ENCODE measurements at regions not wholly inside any gene's neighbourhood (a gene's known extent, or its start where the extent isn't known, plus 50 kb on each side); places are given as distances from the start of the nearest gene placed in this dataset.
"Not testable (repeated sequence)": the region's sequence is repeated elsewhere in the genome, so short reads cannot be mapped to it uniquely, and the experiment has no call there.

DNA sequence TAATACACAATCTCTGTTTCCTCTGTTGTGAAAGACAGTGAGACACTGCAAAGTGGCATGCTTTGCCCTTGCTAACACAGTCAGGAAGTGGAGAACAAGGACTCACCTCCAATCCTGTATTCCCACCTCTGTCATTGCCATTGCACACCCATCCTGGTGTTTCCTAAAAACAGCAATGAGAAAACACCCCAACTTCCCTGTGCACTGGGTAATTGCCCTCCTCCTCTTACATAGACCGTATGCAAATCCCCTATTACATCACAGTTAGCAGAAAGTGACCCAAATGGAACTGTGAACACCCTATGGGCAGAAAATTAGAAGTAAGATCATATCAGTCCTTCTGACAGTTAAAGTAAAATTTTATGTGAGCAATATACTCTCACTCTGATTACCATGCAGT lies 355.5 kb downstream of the BCL11B start:
- DNase-seq: no peak

- no peak for DNase-seq
These were observed 352.6 kb downstream of the BCL11B start for GRCh38 chr14:98919434-98919833.

DNA sequence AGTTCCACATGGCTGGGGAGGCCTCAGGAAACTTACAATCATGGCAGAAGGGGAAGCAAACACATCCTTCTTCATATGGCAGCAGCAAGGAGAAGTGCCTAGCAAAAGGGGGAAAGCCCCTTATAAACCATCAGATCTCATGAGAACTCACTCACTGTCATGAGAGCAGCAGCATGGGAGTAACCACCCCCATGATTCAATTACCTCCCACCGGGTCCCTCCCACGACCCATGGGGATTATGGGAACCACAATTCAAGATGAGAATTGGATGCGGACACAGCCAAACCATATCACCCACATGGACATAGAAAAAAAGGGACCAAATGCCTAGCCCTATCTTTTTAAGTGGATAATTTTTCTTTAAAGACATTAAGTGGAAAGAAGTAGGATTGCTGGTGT lies 350.7 kb downstream of the BCL11B start:
- DNase-seq: not testable (repeated sequence)

DNA sequence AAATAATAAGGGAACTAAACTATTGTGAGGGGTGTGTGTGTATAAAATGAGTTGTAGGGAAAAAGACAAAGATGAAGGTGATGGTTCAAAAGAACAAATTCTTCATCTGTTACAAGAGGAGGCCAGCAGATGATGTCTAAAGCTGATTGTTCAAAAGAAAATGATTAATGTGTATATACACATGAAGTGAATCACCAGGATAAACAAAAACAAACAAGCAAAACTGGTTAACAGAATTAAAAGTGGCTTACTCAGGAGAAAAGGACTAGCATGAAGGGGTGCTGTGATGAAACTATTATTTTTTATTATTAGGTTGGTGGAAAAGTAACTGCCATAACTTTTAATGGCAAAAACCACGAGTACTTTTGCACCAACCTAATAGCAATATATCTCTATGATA lies 348.4 kb downstream of the BCL11B start:
- no peak for DNase-seq

- no peak for DNase-seq
These were observed 348.0 kb downstream of the BCL11B start for GRCh38 chr14:98924046-98924445.

GRCh38 chr14:98925354-98926040 lies 346.5 kb downstream of the BCL11B start:
- DNase-seq: no peak

- no peak for DNase-seq
These were observed 345.9 kb downstream of the BCL11B start for GRCh38 chr14:98926146-98926545.

GRCh38 chr14:98926801-98927200 lies 345.2 kb downstream of the BCL11B start:
- no peak for DNase-seq

GRCh38 chr14:98927986-98928385 lies 344.0 kb downstream of the BCL11B start:
- DNase-seq: no peak

DNA sequence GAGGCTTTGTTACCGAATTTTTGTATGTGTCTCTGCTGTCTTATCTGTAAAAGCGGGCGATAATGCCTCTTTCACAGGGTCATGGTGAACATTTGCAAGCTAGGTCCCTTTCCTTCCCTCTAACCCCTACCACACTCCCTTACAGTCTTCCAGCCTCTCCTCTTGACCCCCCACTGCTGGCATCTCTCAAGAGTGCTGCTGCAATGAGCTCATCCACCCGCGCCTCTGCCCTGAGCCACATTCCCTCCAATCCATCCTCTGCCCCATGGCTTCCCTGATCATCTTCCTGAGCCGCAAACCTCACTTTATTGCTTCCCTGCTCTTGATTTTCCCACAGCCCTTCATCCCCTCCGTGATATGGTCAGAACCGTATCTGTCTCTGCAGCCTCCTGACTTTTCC lies 343.6 kb downstream of the BCL11B start:
- no peak for DNase-seq

DNA sequence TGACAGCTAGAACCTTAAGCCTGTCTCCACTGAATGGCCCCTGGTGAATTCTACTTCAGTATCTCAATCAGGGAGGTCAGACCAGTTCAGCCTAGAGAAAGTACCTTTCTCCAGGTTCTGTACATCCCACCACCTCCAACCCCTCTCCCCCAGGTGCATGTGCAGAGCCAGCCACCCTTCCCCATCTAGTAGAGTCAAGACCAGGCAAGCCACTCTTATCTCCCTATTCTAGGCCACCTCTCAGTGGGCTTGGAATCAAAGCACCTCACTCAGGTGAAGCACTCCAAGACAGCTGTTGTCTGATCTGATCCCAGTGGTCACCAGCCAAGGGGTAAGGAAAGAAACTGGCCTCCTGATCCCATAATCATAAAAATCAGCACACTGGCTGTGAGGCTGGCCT lies 340.9 kb downstream of the BCL11B start:
- no peak for DNase-seq

GRCh38 chr14:98931911-98932310 lies 340.1 kb downstream of the BCL11B start:
- DNase-seq: no peak

DNA sequence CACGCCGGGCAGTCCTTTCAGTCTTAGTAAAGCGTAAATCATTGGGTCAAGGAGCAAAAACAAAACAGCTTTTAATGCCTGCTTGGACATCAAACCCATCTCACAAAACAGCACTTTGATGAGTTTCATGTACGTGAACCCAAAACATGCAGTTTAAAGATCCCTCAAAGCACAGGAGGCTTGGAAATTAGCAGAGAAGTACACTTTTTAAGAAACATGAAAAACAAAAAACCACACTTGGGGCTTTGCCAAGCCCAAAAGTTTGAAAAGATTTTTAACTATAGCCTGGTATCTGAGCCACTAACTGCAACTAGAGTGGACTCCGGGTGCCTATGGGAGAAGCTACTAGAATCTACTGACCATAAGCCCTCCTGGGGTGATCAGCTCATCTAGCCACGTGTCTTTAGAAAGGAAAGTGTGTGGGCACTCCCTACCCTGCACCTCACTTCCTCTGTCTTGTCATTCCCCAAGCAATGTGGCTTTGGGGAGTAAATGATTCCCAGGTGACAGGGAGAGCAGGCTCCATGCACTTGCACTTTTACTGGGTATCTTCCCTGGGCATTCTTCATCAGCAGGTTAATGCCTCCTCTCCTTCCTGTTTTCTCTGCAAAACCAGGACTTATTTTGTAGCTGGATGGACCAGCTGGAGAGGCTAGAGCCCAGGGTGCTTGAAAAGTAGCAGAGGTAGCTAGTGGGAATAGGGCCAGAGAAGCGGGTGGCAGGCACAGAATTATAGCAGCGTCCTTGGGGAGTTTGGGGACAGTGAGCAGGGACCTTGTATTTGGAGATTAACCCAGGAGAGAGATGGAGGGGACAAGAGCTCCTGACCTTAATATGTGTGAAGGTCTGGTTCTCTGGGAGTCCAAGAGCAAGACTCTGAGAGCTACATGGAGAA lies 339.3 kb downstream of the BCL11B start:
- DNase-seq: no peak

DNA sequence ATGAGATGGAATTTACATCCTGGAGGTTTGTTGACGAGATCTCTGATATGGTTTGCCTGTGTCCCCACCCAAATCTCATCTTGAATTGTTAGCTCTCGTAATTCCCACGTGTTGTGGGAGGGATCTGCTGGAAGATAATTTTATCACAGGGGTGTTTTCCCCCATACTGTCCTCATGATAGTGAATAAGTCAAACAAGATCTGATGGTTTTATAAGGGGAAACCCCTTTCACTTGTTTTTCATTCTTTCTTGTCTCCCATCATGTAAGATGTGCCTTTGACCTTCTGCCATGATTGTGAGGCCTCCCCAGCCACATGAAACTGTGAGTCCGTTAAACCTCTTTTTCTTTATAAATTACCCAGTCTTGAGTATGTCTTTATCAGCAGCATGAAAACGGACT lies 337.4 kb downstream of the BCL11B start:
- DNase-seq: not testable (repeated sequence)

GRCh38 chr14:98935921-98936320 lies 336.1 kb downstream of the BCL11B start:
- DNase-seq: no peak

- no peak for DNase-seq
These were observed 335.0 kb downstream of the BCL11B start for GRCh38 chr14:98937021-98937420.

- no peak for DNase-seq
These were observed 334.1 kb downstream of the BCL11B start for GRCh38 chr14:98937712-98938505.

GRCh38 chr14:98940693-98941437 lies 331.1 kb downstream of the BCL11B start:
- no peak for DNase-seq

- DNase-seq: no peak
These were observed 330.5 kb downstream of the BCL11B start for GRCh38 chr14:98941481-98941880.

DNA sequence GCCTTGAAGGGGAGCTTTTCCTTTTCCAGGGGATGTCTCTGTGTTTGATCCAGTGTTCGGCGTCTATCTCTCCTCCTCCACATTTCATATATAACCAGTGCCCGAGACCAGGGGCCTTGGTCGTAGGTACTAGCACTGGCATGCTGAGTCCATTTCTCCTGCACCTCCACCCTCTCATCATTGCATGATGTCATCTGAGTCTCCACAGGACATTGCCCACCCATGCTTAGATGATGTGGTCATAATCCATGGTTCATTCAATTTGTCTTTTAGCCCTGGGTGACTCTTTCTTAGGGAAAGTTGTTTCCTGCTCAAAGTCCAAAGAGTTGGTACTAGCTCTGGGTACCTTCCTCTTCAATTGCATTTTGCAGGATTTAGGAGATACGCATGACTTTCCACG lies 328.1 kb downstream of the BCL11B start:
- no peak for DNase-seq

GRCh38 chr14:98944989-98945388 lies 327.0 kb downstream of the BCL11B start:
- no peak for DNase-seq
